GM18907 (cell line): ENCODE measurements at regions not wholly inside any gene's neighbourhood (a gene's known extent, or its start where the extent isn't known, plus 50 kb on each side); places are given as distances from the start of the nearest gene placed in this dataset.
"Not testable (repeated sequence)": the region's sequence is repeated elsewhere in the genome, so short reads cannot be mapped to it uniquely, and the experiment has no call there.

Source experiments
- ATAC-seq: cut with Tn5 transposase; IDR thresholded peaks from one replicate; pipeline ENCODE4 v1.9.1; 2021; ENCODE audit warnings: mild to moderate bottlenecking, moderate library complexity; ENCODE audit not compliant: unreplicated experiment

DNA sequence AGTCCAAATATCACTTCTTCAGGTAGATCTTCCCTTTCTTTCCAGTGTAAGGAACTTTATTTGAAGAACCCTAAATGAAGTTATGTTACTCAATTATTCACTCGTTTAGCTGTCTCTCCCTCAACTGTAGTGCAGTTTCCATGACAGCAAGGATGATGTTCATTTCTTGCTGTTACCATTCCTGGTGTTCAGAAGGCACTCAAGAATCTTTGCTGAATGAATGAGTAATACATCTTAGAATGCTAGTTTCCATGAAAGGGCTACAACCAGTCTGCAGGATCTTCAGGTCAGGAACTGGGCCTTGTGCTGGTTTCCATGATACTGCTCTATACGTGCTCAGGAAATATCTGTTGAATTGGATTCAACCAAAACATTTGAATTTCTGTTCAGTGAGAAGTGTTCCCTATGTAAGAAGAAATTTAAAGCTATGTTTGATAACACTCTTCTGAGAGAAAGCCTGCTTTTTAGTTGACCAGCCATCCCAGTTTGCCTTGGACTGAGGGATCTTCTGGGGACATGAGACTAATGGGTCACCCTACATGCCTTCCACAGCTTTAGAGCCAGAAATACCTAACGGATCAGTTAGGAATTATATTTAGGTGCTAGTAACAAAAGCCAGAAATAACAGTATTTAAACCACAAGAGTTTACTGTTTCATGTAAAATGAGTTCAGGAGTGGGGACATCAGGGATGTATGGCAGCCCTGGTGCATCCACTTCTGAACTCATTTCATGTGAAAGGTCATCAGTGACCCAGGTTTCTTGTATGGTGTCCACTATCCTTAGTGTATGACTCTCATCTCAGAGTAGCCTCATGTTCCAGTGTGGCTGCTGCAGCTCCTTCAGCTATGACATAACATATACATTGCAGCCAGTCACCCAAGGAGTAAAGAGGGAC is 500.1 kb upstream of the SGCD start:
- no peak for ATAC-seq

GRCh38 chr5:155827508-155827815 is 499.5 kb upstream of the SGCD start:
- not testable (repeated sequence) for ATAC-seq

- ATAC-seq, result peak; percentile 96
Observed at GRCh38 chr5:155827949-155828348, 499.0 kb upstream of the SGCD start.

- no peak for ATAC-seq
Observed at GRCh38 chr5:155831491-155831890, 495.5 kb upstream of the SGCD start.

DNA sequence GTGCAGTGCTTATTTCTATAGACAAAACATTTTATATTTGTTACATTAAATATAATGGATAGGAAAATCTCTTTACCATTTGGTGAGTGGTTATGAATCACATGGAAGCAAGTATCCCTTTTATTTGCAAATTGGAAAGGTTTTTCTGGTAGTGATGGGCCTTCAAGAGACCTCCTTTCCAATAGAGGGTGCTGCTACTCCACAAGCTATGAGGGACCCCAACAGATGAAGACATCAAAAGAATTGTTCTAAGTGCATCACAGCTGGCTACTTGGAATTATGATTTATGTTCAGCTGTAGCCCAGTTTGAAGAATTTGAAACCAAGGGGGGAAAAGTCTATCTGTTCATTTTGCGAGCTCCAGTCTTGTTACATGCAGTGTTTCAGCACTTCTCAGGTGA is 493.7 kb upstream of the SGCD start:
- ATAC-seq, result no peak

DNA sequence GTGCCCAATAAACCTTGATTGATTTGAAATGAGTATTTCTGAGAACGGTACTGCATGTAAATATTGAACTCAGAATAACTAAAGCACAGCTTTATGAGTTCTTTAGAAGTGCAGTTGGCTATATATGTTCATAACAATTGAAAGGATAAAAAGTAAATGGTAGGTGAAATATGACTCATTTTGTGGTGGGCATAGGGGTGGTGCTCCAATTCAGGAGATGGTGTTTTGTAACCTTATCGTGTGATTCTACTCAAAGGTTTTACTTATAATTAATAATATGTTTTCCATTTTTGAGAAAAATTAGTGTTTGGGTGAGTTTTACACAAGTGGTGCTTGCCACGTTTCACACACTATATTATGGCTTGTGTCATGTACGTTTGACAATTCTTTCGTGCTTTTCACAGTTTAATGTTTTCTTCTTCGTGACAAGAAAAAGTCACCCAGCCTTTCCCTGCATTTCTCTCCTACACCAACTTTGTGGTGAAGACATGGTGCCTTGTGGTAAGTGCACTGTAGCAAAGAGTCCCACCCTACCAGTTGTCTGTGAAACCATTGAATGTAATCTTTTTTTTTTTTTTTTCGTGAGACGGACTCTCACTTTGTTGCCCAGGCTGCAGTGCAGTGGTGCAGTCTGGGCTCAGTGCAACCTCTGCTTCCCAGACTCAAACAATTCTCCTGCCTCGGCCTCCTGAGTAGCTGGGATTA is 492.5 kb upstream of the SGCD start:
- no peak for ATAC-seq

DNA sequence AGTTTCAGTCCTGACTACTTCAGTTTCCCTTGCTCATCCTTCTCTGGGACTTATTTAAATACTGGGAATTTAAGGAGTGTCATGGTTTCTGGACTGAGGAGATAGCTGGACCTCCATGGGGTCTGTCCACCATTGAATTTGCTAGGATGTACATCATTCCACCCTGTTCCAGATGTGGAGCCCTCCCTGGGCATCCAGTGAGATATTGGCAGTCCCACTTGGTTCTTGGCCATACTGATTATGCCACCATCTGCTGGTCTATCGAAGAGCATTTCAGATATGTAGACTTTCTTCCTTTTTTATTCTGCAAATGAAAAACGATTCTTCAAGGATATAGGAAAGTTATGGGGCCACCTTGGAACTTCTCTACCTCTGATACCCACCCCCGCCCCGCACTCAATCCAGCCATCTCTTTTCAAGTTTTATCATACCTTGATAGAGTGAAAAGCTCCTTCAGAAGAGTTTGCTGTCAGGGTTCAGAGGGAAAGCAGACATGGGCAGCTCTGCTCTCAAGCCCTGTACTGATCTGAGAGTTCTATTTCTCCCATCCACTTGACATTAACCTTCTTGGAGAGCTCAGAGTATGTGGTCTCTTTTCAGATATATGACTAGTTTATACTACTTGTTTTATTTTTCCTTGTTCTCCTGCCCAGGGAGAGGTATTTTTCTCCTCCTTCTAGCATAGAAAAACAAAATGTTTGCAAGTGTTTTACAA is 490.7 kb upstream of the SGCD start:
- ATAC-seq, result no peak

GRCh38 chr5:155838394-155838793 is 488.6 kb upstream of the SGCD start:
- ATAC-seq, result no peak

GRCh38 chr5:155839251-155840037 is 487.5 kb upstream of the SGCD start:
- no peak for ATAC-seq

DNA sequence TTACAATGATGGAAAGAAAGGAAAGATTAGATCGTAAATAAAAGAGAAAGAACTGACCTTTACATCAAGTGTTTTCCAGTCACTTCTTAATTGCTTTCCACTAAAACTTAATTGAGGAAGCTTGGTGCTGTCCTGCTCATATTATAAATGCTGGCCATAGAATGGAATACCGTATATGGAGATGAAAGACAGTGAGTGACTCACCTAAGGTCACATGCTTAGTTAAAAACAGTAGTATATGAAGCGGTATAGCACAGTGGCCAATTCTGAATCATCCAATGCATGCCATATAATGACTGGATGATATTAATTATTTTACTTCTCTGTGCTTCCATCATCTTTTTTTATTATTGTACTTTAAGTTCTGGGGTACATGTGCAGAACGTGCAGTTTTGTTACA is 482.4 kb upstream of the SGCD start:
- no peak for ATAC-seq

DNA sequence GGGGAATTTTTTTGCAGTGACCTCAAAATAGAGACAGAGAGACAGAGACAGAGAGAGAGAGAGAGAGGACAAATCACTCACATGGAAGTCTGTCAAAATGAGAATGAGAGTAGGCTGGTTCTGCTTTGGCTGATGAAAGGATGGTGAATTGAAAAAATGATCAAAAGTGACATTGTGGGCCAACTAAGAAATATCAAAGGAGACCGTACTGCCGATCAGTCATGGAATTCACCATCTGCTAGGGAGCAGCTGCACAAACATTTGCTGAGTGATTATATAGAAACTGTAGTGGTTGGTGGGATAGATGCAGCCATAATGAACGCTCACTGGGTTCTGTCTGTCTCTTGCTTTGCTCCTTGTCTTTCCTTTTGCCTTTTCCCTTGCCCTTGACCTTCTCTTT is 476.6 kb upstream of the SGCD start:
- ATAC-seq, result no peak

- ATAC-seq, result no peak
Observed at GRCh38 chr5:155866971-155867370, 460.0 kb upstream of the SGCD start.

DNA sequence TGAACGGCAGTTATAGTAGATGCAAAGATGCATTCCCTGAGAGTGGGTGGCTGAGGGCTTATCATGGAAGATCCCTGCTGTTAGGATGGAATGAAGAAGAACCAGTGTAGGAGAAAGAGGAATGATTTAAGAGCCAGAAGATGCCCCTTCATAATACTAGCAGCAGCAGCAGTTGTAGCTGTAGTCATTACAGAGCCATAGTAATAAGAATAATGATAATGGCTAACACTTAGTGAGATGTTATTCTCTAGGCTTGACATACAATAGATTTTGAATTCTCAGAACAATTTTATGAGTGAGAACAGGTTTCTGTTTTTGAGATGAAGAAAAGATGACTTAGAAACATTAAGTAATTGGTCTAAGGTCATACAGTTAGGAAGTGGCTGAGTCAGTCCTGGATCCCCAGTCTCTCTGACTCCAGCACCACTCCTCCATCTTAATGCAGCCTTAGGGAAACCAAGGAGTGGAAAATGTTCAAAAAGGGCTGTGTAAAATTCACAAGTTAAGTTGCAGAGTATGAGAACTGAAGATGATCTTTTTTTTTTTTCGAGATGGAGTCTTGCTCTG is 459.4 kb upstream of the SGCD start:
- ATAC-seq, result no peak

DNA sequence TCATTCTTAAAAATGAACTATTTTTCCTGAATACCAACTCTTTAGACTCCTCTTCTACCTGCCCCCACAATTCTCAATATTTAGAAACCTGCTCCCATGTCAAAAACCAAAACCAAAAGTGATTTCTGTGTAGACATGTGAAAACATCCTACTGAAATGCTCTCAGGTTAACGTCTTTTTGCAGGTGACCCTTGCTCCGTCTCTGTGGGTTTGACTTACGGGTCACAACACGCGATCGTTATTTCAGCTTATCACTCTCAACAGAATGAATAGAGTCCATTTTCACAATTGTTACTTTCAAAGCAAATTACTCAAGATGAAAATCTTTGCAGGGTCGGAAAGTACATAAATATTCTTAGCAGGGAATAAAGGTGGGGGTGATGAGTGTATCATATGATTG is 456.3 kb upstream of the SGCD start:
- ATAC-seq, result no peak

- ATAC-seq, result no peak
Observed at GRCh38 chr5:155871623-155872022, 455.3 kb upstream of the SGCD start.

- ATAC-seq, result no peak
Observed at GRCh38 chr5:155872629-155873220, 454.2 kb upstream of the SGCD start.

- ATAC-seq, result no peak
Observed at GRCh38 chr5:155878991-155879575, 447.9 kb upstream of the SGCD start.

DNA sequence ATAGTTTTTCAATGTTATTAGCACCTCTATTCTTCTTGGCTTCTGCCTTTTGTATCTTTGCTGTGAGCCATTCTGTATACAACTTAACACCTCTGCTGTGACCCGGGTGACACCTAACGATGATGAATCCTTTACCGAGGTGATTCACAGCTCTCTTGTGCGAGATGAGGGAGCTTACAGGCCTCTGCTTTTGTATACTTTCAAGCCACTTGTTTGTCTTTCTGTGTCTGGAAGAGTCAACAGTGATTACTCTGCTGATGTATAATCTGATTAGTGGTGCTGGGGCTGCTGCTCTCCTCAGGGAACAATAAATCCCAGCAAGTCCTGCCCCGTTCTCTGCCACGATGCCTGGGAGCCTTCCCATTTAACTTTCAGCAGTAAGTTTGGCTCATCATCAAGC is 442.9 kb upstream of the SGCD start:
- no peak for ATAC-seq

GRCh38 chr5:155885199-155885598 is 441.8 kb upstream of the SGCD start:
- ATAC-seq, result no peak
